ENCODE measurements at regions not wholly inside any gene's neighbourhood (a gene's known extent, or its start where the extent isn't known, plus 50 kb on each side); places are given as distances from the start of the nearest gene placed in this dataset.

GRCh38 chr2:14223576-14223975 is 408.9 kb upstream of the LRATD1 start:
- TF ChIP-seq EZH2phosphoT487 (IDR thresholded peaks at IDR 0.05; ENCODE audit: borderline replicate concordance, low read depth, low read length), result no peak
- TF ChIP-seq CTCF (conservative IDR thresholded peaks at IDR 0.05; ENCODE audit: low read length), result no peak
